BE2C (cell line): ENCODE measurements at regions not wholly inside any gene's neighbourhood (a gene's known extent, or its start where the extent isn't known, plus 50 kb on each side); places are given as distances from the start of the nearest gene placed in this dataset.
"Not testable (repeated sequence)": the region's sequence is repeated elsewhere in the genome, so short reads cannot be mapped to it uniquely, and the experiment has no call there.

Experiments used
- DNase-seq: peaks from one replicate; pipeline ENCODE4 v3.0.0-alpha.2; 2020
- H3K27me3 ChIP-seq: fragments of 250-450 bp; sonication (Bioruptor Pico); 2 replicates; pipeline ENCODE4 v1.5.1; 2020; ENCODE audit warnings: mild to moderate bottlenecking
- H3K36me3 ChIP-seq: fragments of 250-450 bp; sonication (Bioruptor Pico); 2 replicates; pipeline ENCODE4 v1.5.1; 2020; ENCODE audit warnings: mild to moderate bottlenecking
- H3K4me1 ChIP-seq: fragments of 250-450 bp; sonication (Bioruptor Pico); 2 replicates; pipeline ENCODE4 v1.5.1; 2020
- H3K4me3 ChIP-seq: 2 replicates; pipeline ENCODE4 v1.5.1; 2011; ENCODE audit warnings: low read depth, low read length
- H3K9me3 ChIP-seq: fragments of 250-450 bp; sonication (Bioruptor Pico); 2 replicates; pipeline ENCODE4 v1.5.1; 2020
- CTCF ChIP-seq: IDR thresholded peaks from 2 replicates; pipeline ENCODE4 v1.5.1; 2012; ENCODE audit warnings: mild to moderate bottlenecking, low read depth, low read length

- no peak for TF ChIP-seq CTCF
- H3K4me1 ChIP-seq: no peaks in the 10 kb centered on the region
- DNase-seq: no peak
Measured at GRCh38 chr11:133639408-133639807, 107.1 kb upstream of the OPCML start.

GRCh38 chr11:133638921-133639320 lies 106.6 kb upstream of the OPCML start:
- Histone ChIP-seq H3K4me1 (no peaks in the 10 kb centered on the region), H3K4me3 (no peak overlapping the region), H3K9me3 (no peaks in the 10 kb centered on the region), H3K27me3 (no peaks in the 10 kb centered on the region; the same call in 1 of the 2 replicates), H3K36me3 (no peaks in the 10 kb centered on the region)
- no peak for TF ChIP-seq CTCF
- DNase-seq: no peak

More at GRCh38 chr11:133639408-133639807, 107.1 kb upstream of the OPCML start:
- no peaks in the 10 kb centered on the region for H3K36me3 ChIP-seq
- H3K4me3 ChIP-seq: no peak overlapping the region
- H3K9me3 ChIP-seq: no peaks in the 10 kb centered on the region
- H3K27me3 ChIP-seq: no peaks in the 10 kb centered on the region; the same call in 1 of the 2 replicates

- H3K9me3 ChIP-seq: no peaks in the 10 kb centered on the region
- H3K36me3 ChIP-seq: no peaks in the 10 kb centered on the region
- no peak for DNase-seq
- no peaks in the 10 kb centered on the region for H3K4me1 ChIP-seq
- no peak overlapping the region for H3K4me3 ChIP-seq
- no peaks in the 10 kb centered on the region; the same call in 1 of the 2 replicates for H3K27me3 ChIP-seq
- TF ChIP-seq CTCF: no peak
Measured at GRCh38 chr11:133636711-133637355, 104.5 kb upstream of the OPCML start.

GRCh38 chr11:133635244-133635739 lies 103.0 kb upstream of the OPCML start:
- Histone ChIP-seq H3K36me3 (no peaks in the 10 kb centered on the region), H3K27me3 (no peaks in the 10 kb centered on the region; the same call in 1 of the 2 replicates), H3K9me3 (no peaks in the 10 kb centered on the region), H3K4me1 (no peaks in the 10 kb centered on the region), H3K4me3 (no peak overlapping the region)
- no peak for DNase-seq
- no peak for TF ChIP-seq CTCF

GRCh38 chr11:133628371-133628770 lies 96.1 kb upstream of the OPCML start:
- H3K27me3 ChIP-seq: peaks cover 20% of the 10 kb centered on the region
- not testable (repeated sequence) for H3K36me3 ChIP-seq, H3K4me1 ChIP-seq, H3K9me3 ChIP-seq, H3K4me3 ChIP-seq, DNase-seq

GRCh38 chr11:133621611-133622010 lies 89.3 kb upstream of the OPCML start:
- TF ChIP-seq CTCF: no peak
- H3K4me1 ChIP-seq: no peaks in the 10 kb centered on the region

More at GRCh38 chr11:133621611-133622010, 89.3 kb upstream of the OPCML start:
- H3K27me3 ChIP-seq: peaks cover 14% of the 10 kb centered on the region
- H3K9me3 ChIP-seq: no peaks in the 10 kb centered on the region
- H3K36me3 ChIP-seq: no peaks in the 10 kb centered on the region
- no peak overlapping the region for H3K4me3 ChIP-seq
- no peak for DNase-seq
